HG03095 (cell line): ENCODE measurements at regions not wholly inside any gene's neighbourhood (a gene's known extent, or its start where the extent isn't known, plus 50 kb on each side); places are given as distances from the start of the nearest gene placed in this dataset.

Source experiments
- ATAC-seq: cut with Tn5 transposase; IDR thresholded peaks from one replicate; pipeline ENCODE4 v1.9.1; 2021; ENCODE audit warnings: moderate library complexity; ENCODE audit not compliant: unreplicated experiment

DNA sequence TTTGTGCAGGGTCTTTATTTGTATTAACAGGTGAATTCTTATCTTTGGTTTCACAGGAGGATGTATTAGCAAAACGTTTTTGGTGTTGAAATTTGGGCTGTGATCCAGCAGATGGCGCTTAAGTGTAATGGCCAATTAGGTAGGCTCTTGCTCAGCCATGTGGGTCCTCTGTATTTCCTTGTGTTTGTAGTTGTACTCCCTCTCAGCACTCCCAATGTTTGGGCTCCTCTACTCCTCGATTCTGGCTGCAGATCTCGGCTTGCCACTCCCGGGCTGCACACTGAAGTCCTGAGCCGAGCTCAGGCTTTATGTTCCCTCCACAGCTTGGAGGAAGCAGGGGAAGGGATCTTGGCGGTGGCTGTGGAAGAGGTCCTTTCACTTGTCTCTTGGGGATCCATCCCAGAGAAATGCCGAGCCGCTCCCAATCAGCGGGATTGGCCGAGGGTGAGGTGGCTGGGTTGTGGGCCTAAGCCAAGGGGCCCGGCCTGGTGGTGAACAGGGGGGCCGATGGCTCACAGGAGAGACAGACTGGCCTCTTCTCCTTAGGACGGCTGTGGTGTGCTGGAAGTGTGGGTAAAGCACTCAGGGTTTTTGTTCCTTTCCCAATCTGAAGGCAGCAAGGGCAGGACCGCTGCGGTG lies 133.7 kb downstream of the AEBP2 start:
- peak; percentile 68 for ATAC-seq

DNA sequence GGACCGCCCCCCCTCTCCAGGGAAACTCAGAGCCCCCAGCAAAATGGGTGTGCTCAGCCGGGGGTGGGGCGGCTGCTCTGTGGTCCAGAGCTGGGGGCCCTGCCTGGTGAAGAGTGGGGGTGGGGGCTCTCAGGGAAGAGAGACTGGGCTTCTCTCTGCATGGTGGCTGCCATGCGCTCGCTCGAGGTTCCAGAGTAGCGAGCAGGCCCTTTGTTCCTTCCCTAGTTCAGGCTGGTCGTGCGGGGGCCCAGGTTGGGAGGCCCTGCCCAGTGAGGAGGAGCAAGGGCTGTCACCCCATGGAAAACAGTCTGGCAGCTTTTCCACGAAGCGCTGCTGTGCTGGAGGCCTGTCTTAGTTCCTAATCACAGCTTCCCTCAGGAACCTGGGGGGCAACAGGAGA lies 134.6 kb downstream of the AEBP2 start:
- no peak for ATAC-seq

DNA sequence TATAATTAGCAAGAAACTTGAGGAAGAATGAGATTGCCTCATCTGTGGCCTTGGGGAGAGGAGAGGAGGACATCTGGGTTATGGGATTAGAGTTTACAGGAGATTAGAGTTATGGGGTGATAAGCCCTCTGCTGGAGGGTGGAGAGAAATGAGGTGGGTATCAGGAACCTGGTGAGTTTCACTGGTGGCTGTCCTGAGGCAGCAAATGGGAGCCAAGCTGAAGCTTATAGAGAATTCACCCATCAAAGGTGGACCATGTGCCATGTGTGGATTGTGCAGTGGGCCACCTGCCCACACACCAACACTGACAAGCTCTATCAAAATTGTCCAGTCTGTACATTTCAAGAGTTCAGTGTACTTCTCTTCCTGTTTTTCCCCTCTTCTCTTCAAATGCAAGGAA lies 135.3 kb downstream of the AEBP2 start:
- no peak for ATAC-seq

DNA sequence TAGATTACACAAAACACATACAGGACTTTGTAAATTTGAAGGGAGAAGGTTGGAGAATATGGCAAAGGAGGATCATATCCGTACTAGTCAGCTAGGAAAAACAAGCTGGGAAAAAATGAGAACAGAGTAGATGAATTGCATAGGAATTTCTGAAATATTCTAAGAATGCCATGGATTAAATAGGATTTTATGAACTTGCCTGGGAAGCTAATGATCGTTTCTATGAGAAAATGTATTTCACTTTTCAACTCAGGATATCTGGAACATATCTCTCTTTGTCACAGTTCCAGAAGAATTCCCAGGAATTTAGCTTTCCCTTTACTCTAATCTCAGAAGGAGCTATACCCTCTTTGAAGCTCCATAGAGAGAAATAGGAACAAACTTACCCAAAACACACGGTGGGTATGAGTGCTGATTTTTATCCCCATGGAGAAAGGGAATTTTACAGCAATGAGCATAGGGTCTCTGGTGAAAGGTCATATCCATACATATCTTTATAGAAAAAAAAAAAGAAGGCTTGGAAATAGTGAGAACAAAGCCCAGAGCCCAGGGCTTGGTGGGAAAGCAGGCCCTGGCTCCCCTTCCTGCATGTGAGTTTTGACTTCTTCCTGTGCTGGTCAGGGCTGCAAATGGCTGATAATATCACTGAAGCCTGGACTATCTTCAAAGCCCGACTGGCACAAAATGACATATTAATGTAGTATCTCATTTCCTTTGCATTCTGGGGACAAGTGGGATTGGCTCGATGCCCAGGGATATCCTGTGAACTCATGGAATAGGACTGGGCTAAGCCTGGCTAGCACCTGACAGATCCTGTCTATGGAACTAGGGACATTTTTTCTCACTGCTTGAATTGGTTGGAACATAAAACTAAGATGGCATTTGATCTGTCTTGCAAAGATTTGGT lies 136.3 kb downstream of the AEBP2 start:
- no peak for ATAC-seq

DNA sequence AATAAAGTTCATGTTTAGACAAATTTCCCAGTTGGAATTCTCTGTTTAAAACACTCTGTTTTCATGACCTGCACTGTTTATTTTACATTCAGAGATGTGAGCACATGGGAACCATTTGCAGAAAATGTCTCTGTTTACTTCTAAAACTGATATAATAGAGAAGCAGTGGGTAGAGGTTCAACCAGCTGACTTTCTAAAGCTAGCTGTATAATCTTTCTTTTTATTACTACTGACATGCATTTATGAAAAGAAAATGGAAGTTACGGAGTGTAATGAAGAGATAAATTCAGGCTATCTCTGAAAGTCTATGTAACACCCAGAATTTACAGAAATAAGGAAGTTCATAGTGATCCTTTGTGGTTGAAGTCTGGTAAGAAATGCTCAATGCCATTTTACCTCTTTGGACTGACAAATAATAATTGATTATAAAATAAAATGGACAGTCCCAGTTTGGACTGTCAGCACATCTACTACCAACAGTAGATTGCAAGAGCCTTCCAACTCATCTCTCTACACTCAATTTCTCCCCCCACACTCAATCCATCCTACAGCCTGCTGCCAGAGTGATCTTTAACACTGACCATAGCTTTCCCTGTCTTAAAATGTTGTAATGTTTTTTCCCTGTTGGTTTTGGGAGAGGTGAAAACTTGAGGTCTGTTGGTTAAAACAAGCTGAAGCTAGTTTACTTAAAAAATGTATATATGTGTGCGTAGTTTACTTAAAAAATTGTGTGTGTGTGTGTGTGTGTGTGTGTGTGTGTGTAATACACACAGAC lies 137.4 kb downstream of the AEBP2 start:
- ATAC-seq: no peak

DNA sequence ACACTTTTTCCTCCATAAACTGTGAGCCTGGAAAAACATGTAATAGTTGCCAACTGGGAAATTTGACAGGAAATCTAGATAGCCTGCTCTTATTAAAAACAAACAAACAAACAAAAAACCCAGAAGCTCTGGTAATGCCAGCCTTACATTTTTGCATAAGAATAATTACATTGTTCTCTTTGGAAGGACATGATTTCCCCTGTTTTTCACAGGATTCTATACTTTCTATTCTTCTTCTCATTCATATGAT lies 137.9 kb downstream of the AEBP2 start:
- ATAC-seq: no peak

DNA sequence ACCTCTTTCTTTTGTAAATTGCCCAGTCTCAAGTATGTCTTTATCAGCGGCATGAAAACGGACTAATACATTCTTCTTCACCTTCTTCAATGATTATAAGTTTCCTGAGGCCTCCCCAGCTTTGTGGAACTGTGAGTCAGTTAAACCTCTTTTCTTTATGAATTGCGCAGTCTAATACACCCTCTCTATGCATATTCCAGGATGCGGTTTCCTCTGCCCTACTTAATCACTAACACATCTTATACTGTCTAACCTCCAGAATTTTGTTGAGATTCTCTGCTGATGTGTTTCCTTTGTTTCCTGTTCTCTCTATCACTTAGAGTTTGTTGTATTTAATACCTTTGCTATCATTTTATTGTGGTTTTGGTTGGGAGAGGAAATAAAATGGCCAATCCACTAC lies 145.4 kb downstream of the AEBP2 start:
- no peak for ATAC-seq

DNA sequence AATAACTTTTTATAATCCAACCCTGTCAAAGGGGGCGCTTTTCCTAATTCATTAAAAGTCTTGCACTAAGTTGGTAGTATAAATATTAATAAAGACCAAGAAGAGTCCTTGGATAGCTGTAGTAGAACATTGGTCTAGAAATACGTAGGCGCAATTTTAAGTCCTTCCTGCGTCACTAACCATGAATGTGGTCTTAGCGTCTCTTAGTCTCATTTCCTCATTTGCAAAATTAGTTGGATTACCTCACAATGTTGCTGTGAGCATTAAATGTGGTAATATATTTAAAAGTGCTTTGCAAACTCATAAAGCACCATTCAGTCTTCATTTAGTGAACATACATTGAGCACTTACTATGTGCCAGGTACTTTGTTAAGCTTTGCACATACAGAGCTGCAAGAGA lies 149.7 kb downstream of the AEBP2 start:
- peak; percentile 68 for ATAC-seq

DNA sequence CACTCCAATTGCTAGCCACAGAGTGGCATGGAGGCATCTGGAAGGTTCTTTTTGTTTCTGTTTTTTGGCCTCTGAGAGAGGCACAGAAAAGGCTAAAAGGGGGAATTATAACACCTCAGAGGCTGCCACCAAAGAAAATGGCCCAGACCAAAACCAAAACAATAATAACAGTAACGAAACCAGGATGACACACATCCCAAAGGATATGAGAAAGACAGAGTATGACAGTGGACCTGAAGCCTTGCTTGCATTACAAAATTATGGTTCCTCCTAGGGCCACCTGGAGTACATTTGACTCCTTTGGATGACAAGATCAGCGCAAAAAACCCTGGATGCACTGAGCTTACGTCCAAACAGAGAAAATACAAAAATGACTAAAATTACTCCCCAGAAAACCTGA lies 152.7 kb downstream of the AEBP2 start:
- no peak for ATAC-seq

DNA sequence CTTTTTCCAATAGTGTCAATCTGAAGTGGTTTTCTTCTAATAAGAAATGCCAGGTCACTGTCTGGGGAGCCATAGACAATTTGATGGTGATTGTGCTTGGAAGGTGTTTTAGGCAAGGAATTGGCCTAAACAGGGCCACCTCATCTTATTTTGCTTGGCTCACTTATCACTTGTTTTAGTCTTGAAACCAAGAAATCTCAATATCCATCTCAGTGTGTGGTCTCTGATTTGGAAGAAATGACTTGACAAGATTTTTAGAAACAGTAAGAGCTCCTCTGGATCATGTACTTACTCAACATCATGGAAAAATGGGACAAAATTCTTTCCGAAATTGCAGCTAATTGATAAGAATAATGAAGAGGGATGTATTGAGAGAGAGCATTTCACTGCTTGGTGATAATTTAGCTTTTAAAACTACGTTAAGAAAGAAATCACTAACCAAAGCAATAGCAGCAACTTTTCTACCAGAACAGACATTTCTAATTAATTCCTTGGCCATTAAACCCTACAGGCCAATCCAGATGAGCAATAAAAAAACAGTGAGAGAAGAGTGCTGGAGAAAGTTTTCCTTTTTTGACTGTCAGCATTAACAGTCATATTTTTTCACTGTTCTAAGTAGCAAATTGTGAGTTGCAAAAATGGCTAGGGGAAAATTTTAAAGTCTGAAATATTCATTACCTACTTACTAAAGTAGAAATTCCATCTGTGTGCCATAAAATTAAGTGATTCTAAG lies 157.3 kb downstream of the AEBP2 start:
- no peak for ATAC-seq

DNA sequence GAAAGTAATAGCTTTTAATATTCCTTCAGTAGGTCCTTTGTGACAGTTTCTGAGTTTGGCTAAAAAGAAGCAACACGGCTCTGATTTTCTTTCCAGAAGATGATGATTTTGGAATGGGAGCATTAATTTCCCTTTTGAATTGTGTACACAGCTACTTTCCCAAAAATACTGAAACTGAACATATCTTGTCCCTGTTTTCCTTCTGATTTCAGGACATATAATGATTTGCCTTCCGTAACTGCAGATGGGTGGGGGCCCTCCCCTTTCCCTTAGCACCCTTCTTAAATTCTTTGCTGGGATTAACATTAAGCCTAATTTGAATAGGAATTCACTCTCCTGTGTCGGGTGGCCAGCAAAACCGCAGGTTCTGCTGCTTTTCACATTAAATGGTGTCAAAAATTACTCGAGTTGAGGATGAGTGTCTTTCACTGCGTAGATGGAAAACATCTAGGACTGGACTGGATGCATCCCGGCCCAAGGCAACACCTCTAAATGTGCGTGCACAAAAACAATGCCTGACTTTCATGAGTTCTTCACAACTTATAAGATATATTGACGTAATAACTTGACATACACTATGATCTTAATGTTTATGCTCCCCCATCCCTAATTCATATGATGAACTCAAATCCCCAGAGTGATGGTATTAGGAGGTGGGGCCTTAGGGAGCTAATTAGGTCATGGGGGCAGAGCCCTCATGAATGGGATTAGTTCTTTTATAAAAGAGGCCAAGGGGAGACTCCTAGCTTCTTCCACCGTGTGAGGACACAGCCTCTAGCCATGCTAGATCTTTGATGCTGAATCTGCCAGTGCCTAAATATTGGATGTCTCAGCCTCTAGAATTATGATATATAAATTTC lies 158.1 kb downstream of the AEBP2 start:
- ATAC-seq: no peak

DNA sequence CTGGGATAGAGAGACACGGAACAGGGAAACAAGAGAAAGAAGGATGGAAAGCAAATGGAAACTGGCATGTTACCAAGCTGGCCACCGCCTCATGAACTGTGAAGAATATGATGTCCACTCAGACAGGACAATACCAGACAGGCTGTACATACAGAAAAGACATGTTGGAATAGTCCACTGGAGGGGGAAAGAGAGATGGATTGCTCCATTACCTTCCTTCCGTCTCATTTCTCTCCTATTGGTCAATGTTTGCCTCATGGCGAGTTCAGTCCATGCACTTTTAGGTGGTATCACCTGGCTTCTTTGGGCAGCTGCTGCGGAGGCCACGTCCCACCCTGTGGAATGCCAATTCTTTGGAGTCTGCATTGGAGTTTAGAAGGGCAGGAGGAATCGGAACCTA lies 166.4 kb downstream of the AEBP2 start:
- ATAC-seq: no peak

DNA sequence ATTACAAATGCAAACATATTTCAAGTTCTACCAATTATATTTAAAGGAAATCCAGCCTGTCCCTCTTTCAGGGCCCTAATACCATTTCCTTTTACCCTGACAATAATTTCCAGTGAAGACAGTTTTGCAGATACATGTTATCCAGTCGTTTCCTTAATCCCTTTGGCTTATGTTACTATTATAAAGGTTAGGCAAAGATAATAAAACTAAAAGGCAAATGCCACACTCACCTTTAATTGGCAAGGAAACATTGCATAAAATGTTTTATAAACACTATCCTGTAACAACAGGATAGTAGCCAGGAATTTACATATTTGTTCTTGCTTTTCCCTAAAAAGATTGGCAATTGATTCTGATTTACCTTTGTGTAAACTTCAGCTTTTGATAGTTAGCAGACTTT lies 168.7 kb downstream of the AEBP2 start:
- no peak for ATAC-seq

DNA sequence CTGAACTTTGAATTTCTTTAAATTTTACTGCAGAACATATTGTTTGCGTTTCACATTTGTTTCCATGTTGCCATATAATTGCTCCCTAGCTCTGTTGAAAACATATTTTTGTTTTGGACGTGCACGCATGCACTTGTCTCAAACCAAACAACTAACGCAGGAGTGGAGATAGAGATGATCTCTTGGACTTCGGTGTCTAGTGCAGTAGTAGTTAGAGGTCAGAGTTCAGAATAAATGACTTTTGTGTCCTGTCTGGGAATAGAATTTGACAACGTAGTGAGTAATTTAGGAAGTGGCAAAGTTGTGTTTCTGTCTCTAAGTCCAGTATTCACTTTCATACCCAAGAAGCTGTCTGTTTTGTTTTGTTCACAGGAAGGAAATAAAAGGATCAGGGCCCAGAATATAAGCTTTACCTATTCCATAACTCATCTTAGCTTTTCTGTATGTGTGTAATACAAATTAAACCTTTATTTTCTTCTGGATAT lies 173.8 kb downstream of the AEBP2 start:
- no peak for ATAC-seq

DNA sequence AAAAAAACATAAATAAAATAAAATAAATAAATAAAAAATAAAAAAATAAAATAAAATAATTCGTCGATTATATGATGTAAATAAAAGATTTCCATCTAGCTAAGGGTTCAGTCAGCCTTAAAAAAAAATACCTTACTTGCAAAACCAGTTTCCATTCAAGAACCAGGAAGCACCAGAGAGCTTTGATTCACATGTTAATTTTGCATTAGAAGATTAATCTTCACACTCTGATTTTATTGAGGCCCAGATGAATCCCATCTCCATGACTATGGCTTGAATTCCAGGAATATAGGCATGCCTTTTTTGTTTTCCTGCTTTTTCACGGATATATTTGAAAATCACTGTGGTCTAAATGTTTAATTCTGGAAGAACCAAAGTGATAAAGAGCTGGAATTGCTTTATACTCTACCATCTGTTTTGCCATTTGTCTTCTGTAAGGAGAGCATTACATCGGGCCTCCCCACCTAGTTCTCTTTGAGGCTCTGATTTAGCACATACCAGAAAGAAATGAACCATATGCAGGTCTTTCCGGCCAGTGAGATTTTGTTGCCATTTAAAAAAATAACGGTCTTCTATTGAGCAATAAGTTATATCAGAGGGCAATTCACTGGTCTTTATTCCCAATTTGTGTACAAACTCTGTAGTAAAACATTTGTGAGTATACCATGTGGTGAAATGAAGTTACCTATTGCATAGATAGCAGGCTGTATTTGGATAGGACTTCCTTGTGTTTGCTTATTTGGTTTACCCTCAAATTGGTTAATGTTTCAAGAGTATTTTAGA lies 175.5 kb downstream of the AEBP2 start:
- ATAC-seq: no peak

DNA sequence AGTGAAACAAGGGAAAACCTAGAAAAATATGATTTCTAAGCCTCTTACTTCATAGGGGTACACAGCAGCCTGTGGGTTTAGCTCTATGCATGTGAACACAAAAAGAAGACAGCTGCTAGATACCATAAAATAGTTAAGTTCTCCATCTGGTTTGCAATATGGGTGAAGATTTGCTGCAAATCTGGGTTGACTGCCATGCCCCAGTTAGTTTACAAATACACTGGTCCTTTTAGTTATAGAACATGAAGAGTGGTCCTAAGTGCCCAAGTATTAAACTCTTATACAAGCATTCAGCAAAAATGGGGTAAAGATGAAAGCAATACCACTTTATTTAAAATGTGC lies 176.1 kb downstream of the AEBP2 start:
- ATAC-seq: no peak

DNA sequence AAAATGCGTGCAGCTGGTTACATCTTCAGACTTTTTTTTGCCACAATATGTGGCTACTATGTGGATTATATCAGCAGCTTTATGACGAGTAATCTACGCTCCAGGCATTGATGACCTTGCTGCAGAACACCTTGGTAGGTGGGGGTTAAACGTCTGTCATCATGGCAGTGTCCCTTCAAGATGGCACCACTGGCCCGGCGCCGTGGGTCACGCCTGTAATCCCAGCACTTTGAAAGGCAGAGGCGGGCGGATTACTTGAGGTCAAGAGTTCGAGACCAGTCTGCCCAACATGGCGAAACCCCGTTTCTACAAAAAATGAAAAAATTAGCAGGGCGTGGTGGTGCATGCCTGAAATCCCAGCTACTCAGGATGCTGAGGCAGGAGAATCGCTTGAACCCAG lies 177.5 kb downstream of the AEBP2 start:
- ATAC-seq: no peak

DNA sequence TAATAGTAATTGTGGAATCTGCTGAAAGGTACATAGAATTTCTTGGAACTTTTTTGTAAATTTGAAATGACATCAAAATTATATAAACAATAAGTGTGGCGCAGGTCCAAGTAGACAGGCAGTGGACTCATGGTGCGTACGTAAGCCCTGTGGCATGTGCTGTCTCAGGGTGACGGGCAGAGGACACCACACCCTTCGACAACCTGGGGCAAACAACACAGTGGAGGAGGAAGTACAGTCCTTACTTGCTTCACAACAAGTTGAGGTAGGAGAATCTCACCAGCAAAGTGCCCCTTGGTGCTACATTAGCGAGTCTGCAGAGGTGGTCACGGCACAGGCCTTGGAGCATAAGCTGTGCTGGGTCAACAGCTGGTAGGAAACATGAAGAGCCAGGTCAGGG lies 180.9 kb downstream of the AEBP2 start:
- ATAC-seq: no peak

DNA sequence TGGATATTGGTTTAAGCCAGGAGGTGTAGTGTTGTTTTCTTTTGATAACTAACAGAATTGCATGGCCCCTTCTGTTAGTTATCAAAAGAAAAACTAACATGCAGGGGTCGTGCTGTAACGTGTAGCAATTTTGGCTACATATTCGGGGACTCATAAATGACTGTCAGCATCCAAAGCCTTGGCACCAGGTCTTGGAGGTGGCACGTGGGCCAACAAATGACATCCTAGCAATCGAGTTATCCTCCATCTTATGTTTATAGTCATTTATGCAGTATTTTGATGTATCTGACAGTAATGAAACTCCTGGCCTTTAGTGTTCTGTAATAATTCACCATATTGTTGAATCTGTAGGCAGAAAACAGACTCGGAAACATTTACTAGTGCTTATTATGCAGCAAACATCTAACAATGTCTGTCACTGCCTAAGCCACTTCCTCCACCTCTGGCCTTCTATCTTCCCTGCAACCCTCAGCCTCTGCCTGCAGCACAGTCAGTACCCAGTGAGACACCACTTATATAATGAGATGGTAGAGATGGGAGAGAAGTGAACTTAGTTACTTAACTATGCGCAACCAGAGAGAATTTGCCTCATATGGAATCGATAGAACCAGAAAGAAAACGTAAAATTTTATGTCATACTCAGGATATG lies 184.6 kb downstream of the AEBP2 start:
- no peak for ATAC-seq
